GM12892 (cell line): ENCODE measurements at regions not wholly inside any gene's neighbourhood (a gene's known extent, or its start where the extent isn't known, plus 50 kb on each side); places are given as distances from the start of the nearest gene placed in this dataset.

Source experiments
- DNase-seq: peaks from one replicate; pipeline ENCODE4 v3.0.0; 2011; ENCODE audit not compliant: insufficient read length
- FAIRE-seq: peaks from 2 replicates; lab custom pipeline; 2011; peaks lifted over from hg19 to GRCh38; lab: Jason Lieb, UNC
- POLR2A ChIP-seq: IDR thresholded peaks from 2 replicates; pipeline ENCODE4 v1.6.1; 2011; ENCODE audit warnings: low read depth, low read length, control low read depth
- POLR2AphosphoS5 ChIP-seq: IDR thresholded peaks from 2 replicates; pipeline ENCODE4 v1.6.1; 2011; ENCODE audit warnings: low read depth, low read length, control low read depth
- TAF1 ChIP-seq: IDR thresholded peaks from 2 replicates; pipeline ENCODE4 v1.6.1; 2011; ENCODE audit warnings: low read depth, mild to moderate bottlenecking, control low read depth, low read length, borderline replicate concordance

- FAIRE-seq, result no peak
- no peak for TF ChIP-seq POLR2AphosphoS5
- no peak for TF ChIP-seq TAF1
- DNase-seq, result no peak
Measured at GRCh38 chr5:4150067-4150466, 554.4 kb downstream of the IRX1 start.

GRCh38 chr5:4156153-4156552 is 560.5 kb downstream of the IRX1 start:
- no peak for DNase-seq
- FAIRE-seq, result no peak
- TF ChIP-seq TAF1 (no peak), POLR2AphosphoS5 (no peak), POLR2A (no peak)

DNA sequence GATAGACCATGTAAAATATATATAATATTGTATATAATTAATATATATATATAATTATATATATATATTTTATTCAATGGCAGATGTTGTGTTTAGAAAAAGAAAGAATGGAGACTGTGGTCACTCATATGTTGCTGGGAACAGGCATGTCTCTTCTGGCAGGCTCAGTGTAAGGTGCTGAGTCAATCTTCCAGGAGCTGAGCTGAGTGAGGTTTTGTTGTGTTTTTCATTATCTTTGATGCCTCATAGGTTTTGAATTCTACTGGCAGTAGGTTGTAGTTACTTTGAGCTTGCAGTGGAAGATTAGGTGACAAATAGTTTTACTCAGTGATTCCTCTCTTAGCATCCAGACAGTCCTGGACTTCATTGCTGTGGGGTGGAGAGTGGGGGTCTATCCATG is 561.3 kb downstream of the IRX1 start:
- FAIRE-seq, result no peak
- no peak for TF ChIP-seq TAF1
- no peak for TF ChIP-seq POLR2AphosphoS5

DNA sequence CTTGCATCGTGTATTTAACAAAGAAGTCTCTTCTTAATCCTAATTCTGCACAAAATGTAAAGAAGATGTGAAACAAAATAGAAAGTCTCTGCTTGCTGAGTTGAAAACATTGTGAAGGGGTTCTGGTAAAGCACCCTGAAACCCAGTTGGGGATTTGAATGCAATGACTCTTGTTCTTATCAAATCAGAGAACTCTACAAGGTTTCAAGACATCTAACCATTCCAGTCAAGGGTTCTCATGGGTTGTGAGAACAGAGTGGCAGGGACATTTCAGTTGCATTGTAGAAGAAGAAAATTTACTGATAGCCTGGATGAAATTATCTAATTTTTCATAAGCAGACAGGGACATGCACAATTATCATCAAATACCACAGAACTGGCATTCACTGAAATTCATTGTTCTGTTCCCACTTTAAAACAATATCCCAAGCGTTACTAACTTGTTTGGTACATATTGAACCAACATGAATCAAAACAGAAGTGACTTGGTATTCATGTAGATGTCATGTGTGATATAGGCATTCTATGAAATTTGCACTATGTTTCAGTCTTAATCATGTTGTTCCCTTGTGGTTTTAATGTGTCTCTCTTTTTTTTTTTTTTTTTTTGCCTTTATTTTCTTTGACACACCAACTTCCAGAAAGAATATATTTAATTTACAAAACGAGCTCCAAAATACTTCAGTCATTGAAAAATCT is 563.3 kb downstream of the IRX1 start:
- DNase-seq (no peak), FAIRE-seq (no peak)
- TF ChIP-seq POLR2A (no peak), POLR2AphosphoS5 (no peak), TAF1 (no peak)

More for the DNA sequence above, 561.3 kb downstream of the IRX1 start:
- DNase-seq, result no peak

DNA sequence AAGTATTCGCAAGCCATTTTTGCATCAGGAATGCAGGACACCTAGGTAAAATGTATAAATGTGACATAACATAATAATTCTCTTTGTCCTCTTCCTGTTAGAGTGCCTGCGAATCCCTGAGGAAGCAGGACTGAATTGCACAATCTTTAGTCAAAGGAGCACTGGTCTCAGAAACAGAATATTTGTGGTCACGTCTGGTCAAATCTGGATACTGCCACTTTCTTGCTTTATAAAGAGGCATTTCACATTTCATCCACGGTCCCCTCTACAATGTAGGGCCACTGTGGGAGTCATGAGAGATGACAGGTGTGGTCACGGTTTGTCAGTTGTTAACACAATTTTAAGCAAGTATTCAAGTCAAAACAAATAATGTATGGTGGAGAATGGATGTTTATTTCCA is 564.0 kb downstream of the IRX1 start:
- FAIRE-seq, result no peak
- TF ChIP-seq POLR2AphosphoS5, result no peak
- no peak for TF ChIP-seq TAF1
- no peak for TF ChIP-seq POLR2A

DNA sequence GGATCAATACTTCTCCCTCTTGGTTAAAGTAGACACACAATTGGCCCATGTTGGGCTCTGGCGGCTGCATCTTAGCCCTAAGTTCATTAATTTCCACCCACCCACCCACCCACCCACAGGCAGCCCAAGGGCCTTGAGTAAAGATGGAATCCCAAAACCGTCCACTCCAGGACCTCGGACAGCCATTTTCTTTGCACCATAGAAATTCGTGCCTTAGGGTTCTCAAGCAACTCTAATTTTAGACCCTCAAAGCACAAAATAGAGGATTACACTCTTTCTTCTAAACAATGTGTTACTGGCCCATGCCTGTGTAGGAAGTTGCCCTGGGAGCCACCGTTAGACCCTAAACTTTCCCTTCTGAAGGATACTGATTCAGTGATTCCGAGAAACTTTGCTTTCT is 568.5 kb downstream of the IRX1 start:
- DNase-seq, result no peak
- no peak for FAIRE-seq
- TF ChIP-seq POLR2AphosphoS5 (no peak), POLR2A (no peak), TAF1 (no peak)

More for the DNA sequence above, 564.0 kb downstream of the IRX1 start:
- DNase-seq, result no peak

DNA sequence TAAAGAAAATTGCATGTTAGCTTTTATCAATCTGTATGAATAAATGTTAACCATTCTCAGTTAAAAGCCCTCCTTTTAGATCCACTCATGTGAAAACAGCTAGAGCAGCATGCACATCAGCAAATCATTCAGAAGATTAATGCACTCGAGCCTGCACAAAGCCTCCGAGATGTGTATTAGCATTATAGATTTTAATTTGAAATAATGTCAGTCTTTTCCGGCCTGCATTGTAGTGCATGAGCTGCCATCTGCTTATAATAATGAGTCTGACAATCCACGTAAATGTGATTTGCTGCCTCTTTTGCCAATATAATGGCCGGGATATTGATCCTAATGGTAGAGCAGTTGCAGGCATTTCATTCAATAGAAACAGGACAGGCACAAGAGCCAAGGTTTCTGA is 585.1 kb downstream of the IRX1 start:
- no peak for FAIRE-seq

DNA sequence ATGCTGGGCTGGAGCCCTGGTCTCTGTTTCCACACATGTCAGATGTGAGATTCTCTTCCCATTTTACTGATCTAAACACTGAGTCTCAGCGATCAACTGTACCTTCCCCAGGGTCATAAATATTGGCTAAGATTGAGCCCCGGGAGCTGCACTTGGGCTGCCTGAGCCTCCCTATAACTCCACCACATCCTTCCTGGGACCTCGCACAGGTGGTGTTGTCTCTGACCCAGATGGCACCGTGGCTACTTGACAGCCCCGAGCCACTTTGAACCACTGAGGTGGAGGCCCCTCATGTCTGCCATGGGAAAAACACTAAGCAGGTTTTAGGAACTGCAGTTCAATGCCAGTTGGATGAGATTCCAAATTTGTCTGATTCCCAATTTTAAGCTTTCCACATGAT is 586.5 kb downstream of the IRX1 start:
- DNase-seq (no peak), FAIRE-seq (no peak)
- no peak for TF ChIP-seq TAF1
- no peak for TF ChIP-seq POLR2A
- no peak for TF ChIP-seq POLR2AphosphoS5

More for the DNA sequence above, 585.1 kb downstream of the IRX1 start:
- TF ChIP-seq POLR2AphosphoS5, result no peak
- TF ChIP-seq TAF1, result no peak
- no peak for TF ChIP-seq POLR2A
- no peak for DNase-seq

GRCh38 chr5:4185127-4185526 is 589.5 kb downstream of the IRX1 start:
- DNase-seq (no peak), FAIRE-seq (no peak)
- TF ChIP-seq POLR2A, result no peak
- TF ChIP-seq POLR2AphosphoS5, result no peak
- no peak for TF ChIP-seq TAF1

- TF ChIP-seq TAF1 (no peak), POLR2AphosphoS5 (no peak), POLR2A (no peak)
- DNase-seq, result no peak
- FAIRE-seq, result no peak
Measured at GRCh38 chr5:4188704-4189103, 593.1 kb downstream of the IRX1 start.

GRCh38 chr5:4189317-4189716 is 593.7 kb downstream of the IRX1 start:
- DNase-seq (no peak), FAIRE-seq (no peak)
- TF ChIP-seq POLR2A (no peak), POLR2AphosphoS5 (no peak)

GRCh38 chr5:4191041-4191440 is 595.4 kb downstream of the IRX1 start:
- no peak for FAIRE-seq
- no peak for DNase-seq

DNA sequence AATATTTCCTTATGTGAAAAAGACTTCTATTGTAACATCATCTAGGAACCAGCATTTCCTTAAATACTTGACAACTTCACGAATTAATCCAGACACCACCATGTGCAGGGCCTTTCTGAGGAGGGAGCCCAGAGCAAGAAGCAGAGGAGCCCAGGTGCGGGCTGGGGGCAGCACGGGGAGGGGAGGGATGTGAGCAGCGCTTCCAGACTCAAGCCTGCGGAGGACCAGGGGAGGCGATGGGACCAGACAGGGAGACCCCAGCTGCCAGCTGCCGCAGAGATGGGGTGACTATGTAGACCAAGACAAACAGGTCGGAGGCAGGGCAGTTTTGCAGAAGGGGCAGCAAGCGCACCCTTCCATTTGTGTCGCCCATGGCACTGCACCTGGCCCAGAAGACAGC is 596.1 kb downstream of the IRX1 start:
- DNase-seq (no peak), FAIRE-seq (no peak)
- TF ChIP-seq POLR2AphosphoS5, result no peak
- TF ChIP-seq TAF1, result no peak
- TF ChIP-seq POLR2A, result no peak

More at GRCh38 chr5:4191041-4191440, 595.4 kb downstream of the IRX1 start:
- no peak for TF ChIP-seq TAF1
- TF ChIP-seq POLR2A, result no peak
- TF ChIP-seq POLR2AphosphoS5, result no peak
